Urinary bladder (tissue), 3 donors: ENCODE measurements at regions not wholly inside any gene's neighbourhood (a gene's known extent, or its start where the extent isn't known, plus 50 kb on each side); places are given as distances from the start of the nearest gene placed in this dataset.
A peak's percentile ranks its signal among the peaks of the same experiment; 100 is the strongest.

Source experiments
- DNase-seq: peaks from one replicate; pipeline ENCODE4 v3.0.0-alpha.2; 2015; ENCODE audit errors: extremely low spot score
- H3K27ac ChIP-seq: one replicate; pipeline ENCODE4 v1.5.1; 2013; ENCODE audit warnings: low read depth, mild to moderate bottlenecking, moderate library complexity
- H3K36me3 ChIP-seq: one replicate; pipeline ENCODE4 v1.6.1; 2013; ENCODE audit warnings: mild to moderate bottlenecking, moderate library complexity; ENCODE audit not compliant: insufficient read depth
- H3K4me1 ChIP-seq: one replicate; pipeline ENCODE4 v1.6.1; 2013; ENCODE audit warnings: mild to moderate bottlenecking, moderate library complexity; ENCODE audit not compliant: insufficient read depth
- H3K4me3 ChIP-seq: one replicate; pipeline ENCODE4 v1.5.1; 2013; ENCODE audit warnings: low read depth, low read length
- WGBS: extraction: QIAGEN DNeasy Blood & Tissue Kit; methylation state at CpG from one replicate; pipeline ENCODE4 v1.1.7; 2013; 5-methylcytosine and 5-hydroxymethylcytosine counted together
- donor health status: healthy with polysubstance abuse.
- donor health status: healthy.

DNA sequence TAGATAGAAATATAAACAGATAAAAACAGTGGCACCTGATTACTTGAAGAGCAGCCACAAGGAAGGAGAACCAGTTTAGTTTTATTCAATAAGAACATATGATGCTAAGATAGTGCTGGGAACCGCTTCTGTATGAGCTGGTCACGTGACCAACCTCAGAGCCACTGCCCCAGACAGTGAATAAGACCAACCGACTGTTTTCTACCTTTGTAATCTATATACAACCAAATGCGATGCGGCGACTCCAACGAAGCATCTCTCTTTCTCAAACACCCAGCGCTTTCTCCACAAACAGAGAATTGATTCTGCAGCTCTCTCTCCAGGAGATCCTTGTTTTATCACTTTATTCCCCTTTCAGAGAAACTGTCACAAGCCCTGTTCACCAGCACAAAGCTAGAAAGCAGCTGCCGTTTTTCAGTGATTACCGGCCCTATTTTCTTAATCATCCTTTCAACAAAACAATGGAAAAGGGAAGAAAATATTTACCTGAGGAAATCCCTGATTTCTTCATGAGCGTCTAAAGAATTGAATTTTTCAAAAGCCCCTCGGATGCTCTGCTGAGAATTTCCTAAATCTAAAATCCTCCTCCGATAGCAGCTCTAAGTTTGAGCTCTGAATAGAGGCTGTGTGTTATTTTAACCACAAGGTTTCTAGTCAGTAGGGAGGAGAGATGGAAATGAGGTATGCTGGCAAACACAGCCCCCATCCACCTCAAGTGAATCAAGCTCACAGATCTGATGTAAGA, 55.7 kb upstream of the JCAD start:
- DNase-seq = peak; percentile 6

DNA sequence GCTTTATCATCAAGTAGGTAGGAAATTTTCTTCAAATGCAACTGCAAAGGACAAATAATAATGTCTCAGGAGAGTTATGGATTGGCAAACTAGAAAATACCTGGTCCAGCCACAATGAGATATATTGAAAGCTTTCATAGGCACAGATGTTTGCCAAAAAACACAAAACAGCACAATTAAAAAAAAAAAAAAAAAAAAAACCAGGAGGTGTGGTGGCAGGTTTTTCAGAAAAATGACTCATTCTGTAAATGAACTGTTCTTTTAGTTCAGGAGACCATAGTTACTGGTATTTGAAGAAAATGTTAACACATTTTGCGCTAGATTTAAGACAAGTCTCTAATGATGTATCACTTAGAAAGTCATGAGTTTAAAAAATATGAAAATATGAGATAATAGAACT, 55.0 kb upstream of the JCAD start:
- Histone ChIP-seq H3K36me3 (no peaks in the 10 kb centered on the region), H3K4me1 (no peaks in the 10 kb centered on the region), H3K4me3 (no peak overlapping the region), H3K27ac (no peak overlapping the region)
- WGBS = 64% methylated on average over 1 of the region's 1 CpG
- DNase-seq = no peak

More for the DNA sequence above, 55.7 kb upstream of the JCAD start:
- Histone ChIP-seq H3K4me1 (no peaks in the 10 kb centered on the region), H3K27ac (no peak overlapping the region), H3K36me3 (no peaks in the 10 kb centered on the region), H3K4me3 (no peak overlapping the region)
- 10% methylated on average over 13 of the region's 13 CpGs for WGBS

DNA sequence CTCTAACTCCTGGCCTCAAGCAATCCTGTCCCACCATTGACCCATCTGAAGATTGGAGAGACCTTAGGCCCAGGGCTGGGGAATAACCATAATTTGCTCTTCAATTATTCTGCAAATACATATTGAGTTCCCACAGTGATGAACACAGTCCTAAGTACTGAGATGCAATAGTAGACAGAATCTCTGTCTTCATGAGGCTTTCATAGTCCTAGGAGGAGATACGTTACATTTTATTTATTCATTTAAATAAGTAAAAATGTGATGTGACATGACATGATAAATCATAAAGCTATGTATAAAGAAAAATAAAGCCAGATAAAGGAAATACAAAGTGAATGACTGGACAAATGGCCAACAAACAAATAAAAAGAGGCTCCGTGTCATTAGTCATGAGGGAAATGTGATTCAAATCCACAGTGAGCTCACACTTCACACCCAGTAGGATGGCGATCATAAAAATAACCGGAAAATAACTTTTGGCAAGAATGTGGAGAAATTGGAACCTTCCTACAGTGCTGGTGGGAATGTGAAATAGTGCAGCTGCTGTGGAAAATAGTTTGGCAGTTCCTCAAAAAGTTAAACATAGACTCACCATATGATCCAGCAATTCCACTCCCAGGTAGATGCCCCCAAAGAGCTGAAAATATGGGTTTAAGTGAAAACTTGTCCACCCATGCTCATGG, 52.1 kb upstream of the JCAD start:
- no peak for DNase-seq
- H3K27ac ChIP-seq = no peak overlapping the region
- 25% methylated on average over 4 of the region's 4 CpGs for WGBS
- no peaks in the 10 kb centered on the region for H3K4me1 ChIP-seq
- H3K4me3 ChIP-seq = no peak overlapping the region
- no peaks in the 10 kb centered on the region for H3K36me3 ChIP-seq
